ENCODE measurements at regions not wholly inside any gene's neighbourhood (a gene's known extent, or its start where the extent isn't known, plus 50 kb on each side); places are given as distances from the start of the nearest gene placed in this dataset.

- DNase-seq, result no peak
These were observed 473.4 kb downstream of the BTBD3 start for GRCh38 chr20:12391099-12391498.

- DNase-seq, result no peak
These were observed 477.1 kb downstream of the BTBD3 start for GRCh38 chr20:12394786-12395185.

GRCh38 chr20:12395353-12395752, 477.7 kb downstream of the BTBD3 start:
- DNase-seq, result no peak

- no peak for DNase-seq
These were observed 478.1 kb downstream of the BTBD3 start for GRCh38 chr20:12395760-12396159.

- DNase-seq, result no peak
These were observed 481.6 kb downstream of the BTBD3 start for GRCh38 chr20:12399110-12399836.

GRCh38 chr20:12404941-12405340, 487.2 kb downstream of the BTBD3 start:
- no peak for DNase-seq

- DNase-seq, result no peak
These were observed 489.3 kb downstream of the BTBD3 start for GRCh38 chr20:12406978-12407377.

- no peak for DNase-seq
These were observed 491.8 kb downstream of the BTBD3 start for GRCh38 chr20:12409501-12409900.

GRCh38 chr20:12410783-12411182, 493.1 kb downstream of the BTBD3 start:
- no peak for DNase-seq

GRCh38 chr20:12411246-12411940, 493.7 kb downstream of the BTBD3 start:
- no peak for DNase-seq

GRCh38 chr20:12413116-12413515, 495.4 kb downstream of the BTBD3 start:
- no peak for DNase-seq

- DNase-seq, result peak; percentile 6
These were observed 497.0 kb downstream of the BTBD3 start for GRCh38 chr20:12414446-12415274.

GRCh38 chr20:12416281-12416680, 498.6 kb downstream of the BTBD3 start:
- DNase-seq, result no peak

GRCh38 chr20:12433724-12434123, 516.0 kb downstream of the BTBD3 start:
- no peak for DNase-seq

GRCh38 chr20:12434672-12435071, 517.0 kb downstream of the BTBD3 start:
- no peak for DNase-seq

- DNase-seq, result no peak
These were observed 517.6 kb downstream of the BTBD3 start for GRCh38 chr20:12435268-12435667.

GRCh38 chr20:12453711-12454110, 536.0 kb downstream of the BTBD3 start:
- DNase-seq, result no peak

- DNase-seq, result no peak
These were observed 537.5 kb downstream of the BTBD3 start for GRCh38 chr20:12455148-12455547.

- DNase-seq, result no peak
These were observed 540.5 kb downstream of the BTBD3 start for GRCh38 chr20:12458241-12458640.

GRCh38 chr20:12464036-12464435, 544.7 kb upstream of the SPTLC3 start:
- no peak for DNase-seq

GRCh38 chr20:12466915-12467314, 541.9 kb upstream of the SPTLC3 start:
- no peak for DNase-seq

GRCh38 chr20:12467758-12468157, 541.0 kb upstream of the SPTLC3 start:
- no peak for DNase-seq

GRCh38 chr20:12482661-12483060, 526.1 kb upstream of the SPTLC3 start:
- no peak for DNase-seq

All from occipital lobe (tissue), 1 donor.